ENCODE measurements at regions not wholly inside any gene's neighbourhood (a gene's known extent, or its start where the extent isn't known, plus 50 kb on each side); places are given as distances from the start of the nearest gene placed in this dataset.

GRCh38 chr5:99316484-99316883 is 387.7 kb upstream of the CHD1 start:
- no TSS peak for BruUV-seq (replicated peaks)
- Histone ChIP-seq H3K4me1 (ENCODE audit: insufficient read depth, low read length) (no peaks in the 10 kb centered on the region), H3K9me2 (replicated peaks; ENCODE audit: low read length) (no peaks in the 10 kb centered on the region), H2AFZ (ENCODE audit: low read length) (no peak overlapping the region), H3K27me3 (ENCODE audit: low read length) (no peaks in the 10 kb centered on the region), H3K36me3 (ENCODE audit: low read depth, low read length) (no peaks in the 10 kb centered on the region), H3F3A (ENCODE audit: low read length, unreplicated experiment) (no peaks in the 10 kb centered on the region), H3K4me2 (ENCODE audit: low read length) (no peak overlapping the region), H3K4me3 (ENCODE audit: low read length) (no peak overlapping the region), H3K9ac (ENCODE audit: low read length) (no peak overlapping the region), H4K20me1 (ENCODE audit: low read length) (no peaks in the 10 kb centered on the region), H3K9me3 (ENCODE audit: low read length) (no peaks in the 10 kb centered on the region), H3K79me2 (ENCODE audit: low read length) (no peaks in the 10 kb centered on the region), H3K27ac (ENCODE audit: low read length) (no peak overlapping the region)
- TF ChIP-seq CTCF (conservative IDR thresholded peaks at IDR 0.05; ENCODE audit: low read depth, low read length) (no peak), EZH2 (IDR thresholded peaks at IDR 0.05; ENCODE audit: low read length, unreplicated experiment) (no peak), EZH2phosphoT487 (IDR thresholded peaks at IDR 0.05; ENCODE audit: borderline replicate concordance, low read length) (no peak)
- no peak; the same call in 1 of the 2 replicates for ATAC-seq
- CTCF ChIA-PET = no interaction called here
- intact Hi-C loops (cut with micrococcal nuclease) = no loop called here
- no peak for DNase-seq
- POLR2A ChIA-PET (ENCODE audit: unreplicated experiment) = no interaction called here

DNA sequence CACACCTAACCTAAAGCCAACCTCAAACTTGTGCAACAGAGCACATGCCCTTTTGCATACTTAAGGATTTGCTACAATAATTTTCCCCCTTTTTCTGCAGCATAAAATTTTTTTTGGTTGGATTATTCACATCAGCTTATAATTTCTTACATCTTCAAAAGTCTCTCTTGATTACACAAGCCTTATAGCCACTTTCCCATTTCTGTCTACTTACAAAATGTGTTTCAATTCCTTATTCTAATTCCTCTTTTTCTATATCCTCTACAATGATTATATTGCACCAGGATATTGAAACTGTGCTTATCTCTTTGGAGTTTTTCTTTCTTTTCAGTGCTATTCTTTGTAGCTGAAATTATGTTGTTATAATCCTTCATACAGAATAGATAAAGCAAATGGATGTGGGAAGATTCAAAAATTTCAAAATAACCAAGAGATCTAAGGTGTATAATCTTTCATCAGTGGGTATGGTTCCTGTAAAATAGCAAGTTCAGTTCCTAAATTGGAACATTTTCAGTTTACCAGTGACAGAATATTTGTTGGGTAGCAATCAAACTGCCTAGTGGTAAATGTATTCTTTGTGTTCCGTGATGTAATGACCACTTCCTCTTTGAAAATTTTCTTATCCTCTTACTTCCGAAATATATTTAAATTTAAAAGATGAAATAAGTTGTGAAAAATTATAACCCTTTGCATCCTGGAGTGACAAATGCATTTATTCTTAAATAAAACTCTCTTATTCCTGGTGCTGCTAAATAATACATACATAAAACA is 386.8 kb upstream of the CHD1 start:
- H3K9me2 ChIP-seq (replicated peaks; ENCODE audit: low read length) = no peaks in the 10 kb centered on the region
- no peaks in the 10 kb centered on the region for H3K27me3 ChIP-seq (ENCODE audit: low read length)
- ATAC-seq (no peak), DNase-seq (no peak)
- H3K27ac ChIP-seq (ENCODE audit: low read length) = no peak overlapping the region
- ChIA-PET CTCF (no interaction called here), POLR2A (ENCODE audit: unreplicated experiment) (no interaction called here)
- no peak overlapping the region for H3K4me2 ChIP-seq (ENCODE audit: low read length)
- H3F3A ChIP-seq (ENCODE audit: low read length, unreplicated experiment) = no peaks in the 10 kb centered on the region
- no peak overlapping the region for H3K9ac ChIP-seq (ENCODE audit: low read length)
- no peak for TF ChIP-seq EZH2 (IDR thresholded peaks at IDR 0.05; ENCODE audit: low read length, unreplicated experiment)
- no peak for TF ChIP-seq CTCF (conservative IDR thresholded peaks at IDR 0.05; ENCODE audit: low read depth, low read length)
- TF ChIP-seq EZH2phosphoT487 (IDR thresholded peaks at IDR 0.05; ENCODE audit: borderline replicate concordance, low read length) = no peak
- BruUV-seq (replicated peaks) = no TSS peak
- H3K79me2 ChIP-seq (ENCODE audit: low read length) = no peaks in the 10 kb centered on the region
- H3K9me3 ChIP-seq (ENCODE audit: low read length) = no peaks in the 10 kb centered on the region
- H2AFZ ChIP-seq (ENCODE audit: low read length) = no peak overlapping the region
- no peaks in the 10 kb centered on the region for H3K36me3 ChIP-seq (ENCODE audit: low read depth, low read length)
- H3K4me3 ChIP-seq (ENCODE audit: low read length) = no peak overlapping the region
- no peaks in the 10 kb centered on the region for H4K20me1 ChIP-seq (ENCODE audit: low read length)
- intact Hi-C loops (cut with micrococcal nuclease) = no loop called here
- no peaks in the 10 kb centered on the region for H3K4me1 ChIP-seq (ENCODE audit: insufficient read depth, low read length)

- POLR2A ChIA-PET (ENCODE audit: unreplicated experiment) = no interaction called here
- Histone ChIP-seq H3K9me2 (replicated peaks; ENCODE audit: low read length) (no peaks in the 10 kb centered on the region), H4K20me1 (ENCODE audit: low read length) (no peaks in the 10 kb centered on the region), H3K4me1 (ENCODE audit: insufficient read depth, low read length) (no peaks in the 10 kb centered on the region), H3K27ac (ENCODE audit: low read length) (no peak overlapping the region), H3K9me3 (ENCODE audit: low read length) (no peaks in the 10 kb centered on the region), H3K79me2 (ENCODE audit: low read length) (no peaks in the 10 kb centered on the region), H2AFZ (ENCODE audit: low read length) (no peak overlapping the region), H3K9ac (ENCODE audit: low read length) (no peak overlapping the region), H3K4me2 (ENCODE audit: low read length) (no peak overlapping the region), H3K4me3 (ENCODE audit: low read length) (no peak overlapping the region), H3K36me3 (ENCODE audit: low read depth, low read length) (no peaks in the 10 kb centered on the region), H3K27me3 (ENCODE audit: low read length) (no peaks in the 10 kb centered on the region), H3F3A (ENCODE audit: low read length, unreplicated experiment) (no peaks in the 10 kb centered on the region)
- no TSS peak for BruUV-seq (replicated peaks)
- no peak for TF ChIP-seq EZH2phosphoT487 (IDR thresholded peaks at IDR 0.05; ENCODE audit: borderline replicate concordance, low read length)
- TF ChIP-seq EZH2 (IDR thresholded peaks at IDR 0.05; ENCODE audit: low read length, unreplicated experiment) = no peak
- no peak for TF ChIP-seq CTCF (conservative IDR thresholded peaks at IDR 0.05; ENCODE audit: low read depth, low read length)
- CTCF ChIA-PET = interaction anchor here (0.8 kb wide), 1 partner anchor 504 kb away, joined by 3 read pairs; no protein-coding TSS in a partner anchor
- DNase-seq = no peak
- intact Hi-C loops (cut with micrococcal nuclease) = no loop called here
- no peak for ATAC-seq
Measured at GRCh38 chr5:99314721-99315120, 385.9 kb upstream of the CHD1 start.

Data from PC-3 (cell line).